GM12891 (cell line): ENCODE measurements at regions not wholly inside any gene's neighbourhood (a gene's known extent, or its start where the extent isn't known, plus 50 kb on each side); places are given as distances from the start of the nearest gene placed in this dataset.

Experiments used
- DNase-seq: peaks from one replicate; pipeline ENCODE4 v3.0.0; 2011; ENCODE audit warnings: low spot score; ENCODE audit not compliant: insufficient read length
- FAIRE-seq: peaks from 2 replicates; lab custom pipeline; 2011; peaks lifted over from hg19 to GRCh38; lab: Jason Lieb, UNC
- PAX5 ChIP-seq: IDR thresholded peaks from 2 replicates; pipeline ENCODE4 v1.6.1; 2011; ENCODE audit warnings: low read length, moderate library complexity, mild to moderate bottlenecking; ENCODE audit not compliant: insufficient read depth, severe bottlenecking
- POLR2A ChIP-seq: IDR thresholded peaks from 2 replicates; pipeline ENCODE4 v1.6.1; 2011; ENCODE audit warnings: low read depth, low read length, control low read depth
- POLR2AphosphoS5 ChIP-seq: IDR thresholded peaks from 2 replicates; pipeline ENCODE4 v1.6.1; 2011; ENCODE audit warnings: low read depth, low read length, control low read depth
- POU2F2 ChIP-seq: IDR thresholded peaks from 2 replicates; pipeline ENCODE4 v1.6.1; 2011; ENCODE audit warnings: low read depth, mild to moderate bottlenecking, control low read depth, low read length, moderate library complexity
- SPI1 ChIP-seq: IDR thresholded peaks from 2 replicates; pipeline ENCODE4 v1.6.1; 2011; ENCODE audit warnings: low read depth, low read length, control low read depth
- TAF1 ChIP-seq: IDR thresholded peaks from 2 replicates; pipeline ENCODE4 v1.6.1; 2011; ENCODE audit warnings: low read depth, low read length, control low read depth

DNA sequence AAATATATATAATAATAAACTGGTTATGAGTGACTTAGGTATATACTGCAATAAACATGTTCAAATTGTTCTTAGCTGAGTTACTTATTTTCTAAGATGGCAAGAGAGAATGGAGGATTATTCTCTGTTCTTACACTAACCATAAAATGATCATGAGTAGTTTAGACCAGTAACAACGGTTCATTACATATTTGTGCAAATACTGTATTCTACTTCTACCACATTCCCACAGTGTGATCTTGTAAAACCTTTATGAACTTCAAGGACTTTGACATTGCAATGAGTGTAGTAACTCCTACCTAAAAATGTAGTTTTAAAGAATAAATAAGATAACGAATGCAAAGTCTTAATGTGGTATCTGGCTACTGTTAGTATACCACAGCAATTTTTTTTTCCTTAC lies 353.7 kb upstream of the NCAM2 start:
- TF ChIP-seq POLR2AphosphoS5 (no peak), PAX5 (no peak), SPI1 (no peak), POU2F2 (no peak), TAF1 (no peak), POLR2A (no peak)
- FAIRE-seq (no peak), DNase-seq (no peak)

DNA sequence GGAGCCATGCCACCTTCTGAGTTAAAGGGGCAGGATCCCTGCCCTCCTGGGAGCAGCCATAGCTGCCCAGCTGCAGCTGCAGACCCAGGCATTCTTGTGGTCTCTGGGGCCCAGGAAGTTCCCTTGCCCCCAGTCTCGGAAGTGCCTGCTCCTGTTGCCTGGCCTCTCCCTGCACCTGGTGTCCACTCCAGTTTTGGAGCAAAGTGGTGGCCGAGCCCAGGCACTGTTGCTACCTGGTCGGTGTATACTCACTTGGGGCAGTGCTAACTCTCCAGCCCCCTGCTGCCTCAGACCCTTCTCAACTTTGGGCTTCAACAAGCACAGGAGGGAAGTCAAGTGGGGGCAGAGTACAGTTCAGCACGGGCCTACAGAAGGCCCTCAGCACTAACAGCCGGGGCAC lies 352.9 kb upstream of the NCAM2 start:
- no peak for DNase-seq
- no peak for FAIRE-seq
- TF ChIP-seq POU2F2 (no peak), PAX5 (no peak), TAF1 (no peak), POLR2AphosphoS5 (no peak), SPI1 (no peak), POLR2A (no peak)

DNA sequence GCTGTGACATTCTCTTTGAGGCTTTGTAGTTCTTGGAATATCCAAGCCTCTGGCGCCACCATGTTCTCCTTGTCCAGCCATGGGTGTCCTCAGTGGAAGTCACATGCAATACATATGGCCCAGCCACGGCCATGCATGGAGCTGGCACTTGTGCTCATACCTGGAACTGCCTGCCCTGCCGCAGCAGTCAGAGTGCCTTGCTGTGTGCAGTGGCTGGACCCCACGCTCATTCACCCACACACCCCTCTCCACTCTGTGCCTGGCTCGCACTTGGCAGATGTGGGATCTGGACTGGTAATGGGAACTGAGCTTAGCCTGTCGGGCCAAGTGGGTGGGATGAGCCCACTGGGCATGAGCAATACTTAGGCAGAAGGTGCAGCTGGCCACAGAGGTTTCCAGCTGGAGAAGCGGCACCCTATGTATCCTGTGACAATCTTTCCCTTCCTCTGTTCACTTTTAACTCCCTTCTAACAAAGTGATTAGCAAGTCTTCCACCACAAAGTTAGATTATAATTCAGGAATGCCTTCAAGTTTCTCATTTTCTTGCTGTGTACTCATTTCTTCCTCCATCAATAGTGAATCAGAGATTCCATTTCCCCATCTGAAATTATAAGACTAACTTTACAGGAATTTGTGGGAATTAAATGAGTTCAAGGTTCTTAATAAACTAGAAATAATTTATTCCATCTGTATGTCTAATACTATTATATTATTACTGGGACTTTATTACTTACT lies 351.6 kb upstream of the NCAM2 start:
- FAIRE-seq (no peak), DNase-seq (no peak)
- no peak for TF ChIP-seq POLR2A
- TF ChIP-seq SPI1: no peak
- no peak for TF ChIP-seq TAF1
- no peak for TF ChIP-seq POU2F2
- no peak for TF ChIP-seq PAX5
- no peak for TF ChIP-seq POLR2AphosphoS5

DNA sequence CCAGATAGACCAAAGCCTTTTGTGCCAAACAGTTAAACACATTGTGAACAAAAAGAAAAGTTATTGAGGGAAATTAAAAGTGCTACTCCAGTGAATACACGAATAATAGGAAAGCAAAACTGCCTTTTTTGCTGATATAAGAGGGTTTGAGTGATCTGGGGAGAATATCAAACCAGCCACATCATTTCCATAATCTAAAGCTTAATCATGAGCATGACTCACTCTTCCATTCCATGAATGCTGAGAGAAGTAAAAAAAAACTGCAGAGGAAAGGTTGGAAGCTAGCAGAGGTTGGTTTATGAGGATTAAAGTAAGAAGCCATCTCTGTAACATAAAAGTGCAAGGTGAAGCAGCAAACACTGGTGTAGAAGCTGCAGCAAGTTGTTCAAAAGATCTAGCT lies 350.6 kb upstream of the NCAM2 start:
- FAIRE-seq (no peak), DNase-seq (no peak)
- TF ChIP-seq POLR2AphosphoS5 (no peak), TAF1 (no peak), PAX5 (no peak), POLR2A (no peak), POU2F2 (no peak), SPI1 (no peak)

DNA sequence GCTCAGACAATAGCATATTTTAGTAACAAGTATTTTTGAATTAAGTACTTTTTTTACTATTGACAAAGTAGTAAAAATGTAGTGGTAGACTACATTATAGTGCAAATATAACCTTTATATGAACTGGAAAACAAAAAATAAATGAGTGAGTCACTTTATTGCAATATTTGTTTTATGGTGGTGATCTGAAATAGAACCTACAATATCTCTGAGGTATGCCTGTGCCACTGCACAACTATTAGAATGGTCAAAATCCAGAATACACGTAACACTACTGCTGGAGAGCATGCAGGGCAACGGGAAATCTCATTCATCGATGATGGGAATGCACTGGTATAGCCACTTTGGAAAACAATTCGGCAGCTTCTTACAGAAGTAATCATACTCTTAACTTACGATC lies 349.0 kb upstream of the NCAM2 start:
- FAIRE-seq (no peak), DNase-seq (no peak)
- TF ChIP-seq SPI1 (no peak), POLR2AphosphoS5 (no peak), PAX5 (no peak), TAF1 (no peak), POU2F2 (no peak), POLR2A (no peak)

DNA sequence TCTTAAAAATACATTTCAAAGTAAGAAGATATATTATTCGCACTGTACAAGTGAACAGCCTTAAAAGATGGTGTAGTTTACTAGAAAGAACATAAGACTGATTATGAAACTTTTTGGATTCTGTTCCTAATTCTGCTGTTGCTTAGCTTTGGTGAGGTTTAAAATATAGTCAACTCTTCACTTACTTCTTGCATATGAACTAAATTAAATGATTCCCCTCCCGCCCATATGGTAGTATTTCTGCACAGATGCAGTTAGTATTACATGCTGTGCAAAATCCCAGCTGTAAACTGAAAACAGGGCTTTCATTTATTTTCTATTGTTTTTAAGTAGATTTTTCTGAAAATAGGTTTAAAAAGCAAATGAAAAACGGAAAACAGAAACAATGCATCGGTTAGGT lies 345.4 kb upstream of the NCAM2 start:
- TF ChIP-seq POLR2A (no peak), TAF1 (no peak), POLR2AphosphoS5 (no peak), SPI1 (no peak), PAX5 (no peak), POU2F2 (no peak)
- FAIRE-seq: no peak
- no peak for DNase-seq

DNA sequence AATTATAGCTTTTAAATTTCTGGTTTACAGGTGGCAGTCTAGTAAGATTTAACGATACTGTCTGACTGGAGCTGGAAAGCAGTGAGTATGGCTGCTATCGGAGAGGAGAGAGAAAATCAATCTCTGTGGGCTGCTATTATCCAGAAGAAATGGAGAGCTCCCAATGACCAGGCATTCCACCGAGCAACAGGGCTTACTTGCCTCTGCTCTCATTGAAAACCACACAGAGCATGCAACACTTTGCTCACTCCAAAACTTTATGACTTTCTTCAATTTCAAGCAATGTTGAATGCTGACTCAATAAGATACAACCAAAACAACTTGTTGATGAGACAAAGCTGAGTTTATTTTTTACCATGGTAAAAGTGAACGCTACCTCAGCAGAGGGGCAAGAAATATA lies 337.0 kb upstream of the NCAM2 start:
- no peak for TF ChIP-seq PAX5
- no peak for TF ChIP-seq SPI1
- TF ChIP-seq TAF1: no peak
- TF ChIP-seq POU2F2: no peak
- no peak for TF ChIP-seq POLR2AphosphoS5
- TF ChIP-seq POLR2A: no peak
- no peak for FAIRE-seq
- DNase-seq: no peak

DNA sequence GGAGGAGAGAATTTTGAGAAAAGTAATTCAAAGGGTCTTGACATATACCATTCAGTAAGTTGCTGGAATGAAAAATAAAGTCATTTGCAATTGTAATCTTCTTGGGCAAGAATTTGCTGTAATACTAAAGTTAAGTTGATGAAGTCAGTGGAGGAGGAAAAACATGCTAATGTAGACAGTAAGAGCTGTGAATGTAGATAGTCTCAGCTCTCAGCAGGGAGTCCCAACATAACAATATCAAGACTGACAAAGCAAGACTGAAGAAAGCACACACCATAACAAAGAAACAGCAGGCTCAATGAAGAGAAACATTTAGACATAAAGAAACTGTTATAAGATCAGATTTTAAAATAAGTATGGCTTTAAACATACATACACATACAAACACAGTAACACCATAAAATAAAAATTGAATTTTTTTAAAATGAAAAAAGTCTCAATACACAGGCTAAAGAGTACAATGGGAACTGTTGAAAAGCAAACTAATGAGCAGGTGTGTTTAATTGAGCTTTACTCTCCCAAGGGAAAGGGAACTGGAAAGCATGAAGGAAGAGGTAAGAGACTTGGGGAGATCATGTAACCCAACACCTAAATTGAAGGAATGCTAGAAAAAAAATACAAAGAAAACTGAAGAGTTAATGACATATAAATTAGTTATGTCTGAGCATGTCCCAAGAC lies 336.3 kb upstream of the NCAM2 start:
- no peak for TF ChIP-seq POLR2AphosphoS5
- TF ChIP-seq POU2F2: no peak
- TF ChIP-seq SPI1: no peak
- TF ChIP-seq POLR2A: no peak
- TF ChIP-seq TAF1: no peak
- TF ChIP-seq PAX5: no peak
- FAIRE-seq (no peak), DNase-seq (no peak)

DNA sequence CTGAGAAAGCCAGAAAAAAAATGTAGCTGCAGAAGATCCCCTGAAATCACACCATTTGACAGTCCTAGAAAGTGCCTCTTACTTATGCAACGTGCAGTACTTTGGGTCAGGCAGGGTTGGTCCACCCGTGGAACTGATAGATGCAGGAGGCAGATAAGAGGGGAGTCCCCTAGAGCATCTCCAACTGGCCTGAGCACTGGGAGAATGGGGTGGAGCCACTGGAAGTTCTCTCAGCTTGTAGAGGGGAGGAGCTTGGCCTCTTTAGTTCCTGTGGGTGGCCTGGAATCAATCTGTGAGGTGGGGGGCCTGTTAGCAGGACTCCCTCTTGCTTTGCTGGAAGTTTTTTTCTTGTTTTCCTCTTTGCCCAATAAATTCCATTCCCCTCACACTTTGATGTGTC lies 335.7 kb upstream of the NCAM2 start:
- no peak for DNase-seq
- no peak for TF ChIP-seq TAF1
- TF ChIP-seq PAX5: no peak
- no peak for TF ChIP-seq SPI1
- TF ChIP-seq POU2F2: no peak
- TF ChIP-seq POLR2A: no peak
- TF ChIP-seq POLR2AphosphoS5: no peak
- no peak for FAIRE-seq
